ENCODE measurements at regions not wholly inside any gene's neighbourhood (a gene's known extent, or its start where the extent isn't known, plus 50 kb on each side); places are given as distances from the start of the nearest gene placed in this dataset.

DNA sequence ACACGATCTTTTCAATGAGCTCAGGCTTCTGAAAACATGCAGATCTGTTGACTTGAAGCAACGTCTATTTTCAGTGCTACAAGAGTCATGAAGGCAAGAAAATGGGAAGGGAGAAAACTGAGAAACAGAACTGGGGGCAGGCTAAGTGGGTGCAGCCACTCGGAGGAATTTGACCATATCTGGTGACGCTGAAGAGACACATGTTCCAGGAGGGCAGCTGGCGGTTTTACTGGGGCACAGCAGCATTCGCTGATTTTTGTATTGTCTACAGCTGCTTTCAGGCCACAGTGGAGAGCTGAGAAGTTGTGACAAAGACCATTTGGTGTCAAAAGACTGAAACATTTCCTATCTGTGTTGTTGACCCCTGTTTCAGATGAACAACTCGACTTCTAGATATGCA is 103.0 kb upstream of the ELAC2 start:
- no peak for DNase-seq (ENCODE audit: low read depth)
- in situ Hi-C loops (cut with HindIII; ENCODE audit: low sequenced_read_pairs): no loop called here
- H3K4me3 ChIP-seq (ENCODE audit: low read depth, low read length): no peak overlapping the region
- TF ChIP-seq, protein P1, sequence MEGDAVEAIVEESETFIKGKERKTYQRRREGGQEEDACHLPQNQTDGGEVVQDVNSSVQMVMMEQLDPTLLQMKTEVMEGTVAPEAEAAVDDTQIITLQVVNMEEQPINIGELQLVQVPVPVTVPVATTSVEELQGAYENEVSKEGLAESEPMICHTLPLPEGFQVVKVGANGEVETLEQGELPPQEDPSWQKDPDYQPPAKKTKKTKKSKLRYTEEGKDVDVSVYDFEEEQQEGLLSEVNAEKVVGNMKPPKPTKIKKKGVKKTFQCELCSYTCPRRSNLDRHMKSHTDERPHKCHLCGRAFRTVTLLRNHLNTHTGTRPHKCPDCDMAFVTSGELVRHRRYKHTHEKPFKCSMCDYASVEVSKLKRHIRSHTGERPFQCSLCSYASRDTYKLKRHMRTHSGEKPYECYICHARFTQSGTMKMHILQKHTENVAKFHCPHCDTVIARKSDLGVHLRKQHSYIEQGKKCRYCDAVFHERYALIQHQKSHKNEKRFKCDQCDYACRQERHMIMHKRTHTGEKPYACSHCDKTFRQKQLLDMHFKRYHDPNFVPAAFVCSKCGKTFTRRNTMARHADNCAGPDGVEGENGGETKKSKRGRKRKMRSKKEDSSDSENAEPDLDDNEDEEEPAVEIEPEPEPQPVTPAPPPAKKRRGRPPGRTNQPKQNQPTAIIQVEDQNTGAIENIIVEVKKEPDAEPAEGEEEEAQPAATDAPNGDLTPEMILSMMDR (IDR thresholded peaks at IDR 0.05; ENCODE audit: low read depth, low read length, missing control alignments): no peak

- H3K4me3 ChIP-seq (ENCODE audit: low read depth, low read length): no peak overlapping the region
- in situ Hi-C loops (cut with HindIII; ENCODE audit: low sequenced_read_pairs): no loop called here
- TF ChIP-seq, protein P1 (IDR thresholded peaks at IDR 0.05; ENCODE audit: low read depth, low read length, missing control alignments): no peak
- DNase-seq (ENCODE audit: low read depth): no peak
Measured at GRCh38 chr17:13118311-13118710, 100.5 kb upstream of the ELAC2 start.

- in situ Hi-C loops (cut with HindIII; ENCODE audit: low sequenced_read_pairs): no loop called here
- no peak overlapping the region for H3K4me3 ChIP-seq (ENCODE audit: low read depth, low read length)
- no peak for DNase-seq (ENCODE audit: low read depth)
- TF ChIP-seq, protein P1 (IDR thresholded peaks at IDR 0.05; ENCODE audit: low read depth, low read length, missing control alignments): no peak
Measured at GRCh38 chr17:13117616-13118015, 99.8 kb upstream of the ELAC2 start.

- DNase-seq (ENCODE audit: low read depth): peak; percentile 48
Measured at GRCh38 chr17:13114601-13115031, 96.8 kb upstream of the ELAC2 start.

GRCh38 chr17:13113821-13114525 is 96.1 kb upstream of the ELAC2 start:
- DNase-seq (ENCODE audit: low read depth): no peak
- in situ Hi-C loops (cut with HindIII; ENCODE audit: low sequenced_read_pairs): no loop called here
- TF ChIP-seq, protein P1 (IDR thresholded peaks at IDR 0.05; ENCODE audit: low read depth, low read length, missing control alignments): no peak
- H3K4me3 ChIP-seq (ENCODE audit: low read depth, low read length): no peak overlapping the region

More at GRCh38 chr17:13114601-13115031, 96.8 kb upstream of the ELAC2 start:
- H3K4me3 ChIP-seq (ENCODE audit: low read depth, low read length): peak overlapping the region; percentile 14
- TF ChIP-seq, protein P1 (IDR thresholded peaks at IDR 0.05; ENCODE audit: low read depth, low read length, missing control alignments): peak; percentile 90
- in situ Hi-C loops (cut with HindIII; ENCODE audit: low sequenced_read_pairs): no loop called here

- in situ Hi-C loops (cut with HindIII; ENCODE audit: low sequenced_read_pairs): no loop called here
- TF ChIP-seq, protein P1 (IDR thresholded peaks at IDR 0.05; ENCODE audit: low read depth, low read length, missing control alignments): no peak
Measured at GRCh38 chr17:13107676-13108235, 89.9 kb upstream of the ELAC2 start.

More at GRCh38 chr17:13107676-13108235, 89.9 kb upstream of the ELAC2 start:
- H3K4me3 ChIP-seq (ENCODE audit: low read depth, low read length): no peak overlapping the region
- no peak for DNase-seq (ENCODE audit: low read depth)

All from astrocyte of the cerebellum (primary cell).